ENCODE measurements at regions not wholly inside any gene's neighbourhood (a gene's known extent, or its start where the extent isn't known, plus 50 kb on each side); places are given as distances from the start of the nearest gene placed in this dataset.

DNA sequence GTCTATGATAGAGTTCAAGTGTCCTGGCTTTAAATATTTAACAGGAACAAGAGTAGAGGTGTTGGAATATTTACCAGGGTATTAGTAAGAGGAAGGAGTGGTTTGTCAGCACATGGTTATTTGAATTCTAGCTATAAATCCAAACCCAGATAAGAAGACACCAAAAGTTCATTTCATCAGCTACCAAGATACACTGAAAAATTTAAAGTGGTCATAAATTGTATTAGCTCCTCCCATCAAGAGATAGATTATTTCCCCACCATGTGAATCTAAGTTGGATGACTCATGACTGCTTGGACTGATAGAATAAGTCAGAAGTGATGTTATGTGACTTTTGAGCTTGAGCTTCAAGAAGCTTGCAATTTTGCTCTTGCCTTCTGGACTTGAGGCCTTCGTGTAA, 72.1 kb upstream of the GRAMD2B start:
- Histone ChIP-seq H3K9ac (ENCODE audit: insufficient read depth, low read depth, low read length) (no peak overlapping the region), H3K4me3 (replicated peaks in 1 of 3; ENCODE audit: insufficient read depth in 1 of 3, low read depth in 2 of 3, low read length in 3 of 3) (no peak overlapping the region), H3K79me2 (ENCODE audit: insufficient read depth, low read length) (no peaks in the 10 kb centered on the region), H3K36me3 (replicated peaks in 1 of 2; ENCODE audit: control insufficient read depth in 1 of 2, insufficient read depth in 2 of 2, low read length in 2 of 2) (no peaks in the 10 kb centered on the region), H2AFZ (ENCODE audit: low read length) (no peak overlapping the region), H3K27ac (ENCODE audit: extremely low read length, insufficient read depth, low read length) (no peak overlapping the region), H3K9me3 (ENCODE audit: low read length) (no peaks in the 10 kb centered on the region), H3K4me1 (ENCODE audit: insufficient read depth, low read length) (peaks cover 21% of the 10 kb centered on the region), H3K4me2 (ENCODE audit: low read depth, low read length) (no peak overlapping the region), H4K20me1 (ENCODE audit: insufficient read depth, low read length) (no peaks in the 10 kb centered on the region), H3K27me3 (ENCODE audit: control insufficient read depth in 1 of 2, insufficient read depth in 2 of 2, low read length in 2 of 2) (no peaks in the 10 kb centered on the region; a peak in 1 of 5 replicates)
- TF ChIP-seq MZF1 (CRISPR knock-in tag; IDR thresholded peaks at IDR 0.05; ENCODE audit: borderline replicate concordance), result no peak
- TF ChIP-seq, protein P1, sequence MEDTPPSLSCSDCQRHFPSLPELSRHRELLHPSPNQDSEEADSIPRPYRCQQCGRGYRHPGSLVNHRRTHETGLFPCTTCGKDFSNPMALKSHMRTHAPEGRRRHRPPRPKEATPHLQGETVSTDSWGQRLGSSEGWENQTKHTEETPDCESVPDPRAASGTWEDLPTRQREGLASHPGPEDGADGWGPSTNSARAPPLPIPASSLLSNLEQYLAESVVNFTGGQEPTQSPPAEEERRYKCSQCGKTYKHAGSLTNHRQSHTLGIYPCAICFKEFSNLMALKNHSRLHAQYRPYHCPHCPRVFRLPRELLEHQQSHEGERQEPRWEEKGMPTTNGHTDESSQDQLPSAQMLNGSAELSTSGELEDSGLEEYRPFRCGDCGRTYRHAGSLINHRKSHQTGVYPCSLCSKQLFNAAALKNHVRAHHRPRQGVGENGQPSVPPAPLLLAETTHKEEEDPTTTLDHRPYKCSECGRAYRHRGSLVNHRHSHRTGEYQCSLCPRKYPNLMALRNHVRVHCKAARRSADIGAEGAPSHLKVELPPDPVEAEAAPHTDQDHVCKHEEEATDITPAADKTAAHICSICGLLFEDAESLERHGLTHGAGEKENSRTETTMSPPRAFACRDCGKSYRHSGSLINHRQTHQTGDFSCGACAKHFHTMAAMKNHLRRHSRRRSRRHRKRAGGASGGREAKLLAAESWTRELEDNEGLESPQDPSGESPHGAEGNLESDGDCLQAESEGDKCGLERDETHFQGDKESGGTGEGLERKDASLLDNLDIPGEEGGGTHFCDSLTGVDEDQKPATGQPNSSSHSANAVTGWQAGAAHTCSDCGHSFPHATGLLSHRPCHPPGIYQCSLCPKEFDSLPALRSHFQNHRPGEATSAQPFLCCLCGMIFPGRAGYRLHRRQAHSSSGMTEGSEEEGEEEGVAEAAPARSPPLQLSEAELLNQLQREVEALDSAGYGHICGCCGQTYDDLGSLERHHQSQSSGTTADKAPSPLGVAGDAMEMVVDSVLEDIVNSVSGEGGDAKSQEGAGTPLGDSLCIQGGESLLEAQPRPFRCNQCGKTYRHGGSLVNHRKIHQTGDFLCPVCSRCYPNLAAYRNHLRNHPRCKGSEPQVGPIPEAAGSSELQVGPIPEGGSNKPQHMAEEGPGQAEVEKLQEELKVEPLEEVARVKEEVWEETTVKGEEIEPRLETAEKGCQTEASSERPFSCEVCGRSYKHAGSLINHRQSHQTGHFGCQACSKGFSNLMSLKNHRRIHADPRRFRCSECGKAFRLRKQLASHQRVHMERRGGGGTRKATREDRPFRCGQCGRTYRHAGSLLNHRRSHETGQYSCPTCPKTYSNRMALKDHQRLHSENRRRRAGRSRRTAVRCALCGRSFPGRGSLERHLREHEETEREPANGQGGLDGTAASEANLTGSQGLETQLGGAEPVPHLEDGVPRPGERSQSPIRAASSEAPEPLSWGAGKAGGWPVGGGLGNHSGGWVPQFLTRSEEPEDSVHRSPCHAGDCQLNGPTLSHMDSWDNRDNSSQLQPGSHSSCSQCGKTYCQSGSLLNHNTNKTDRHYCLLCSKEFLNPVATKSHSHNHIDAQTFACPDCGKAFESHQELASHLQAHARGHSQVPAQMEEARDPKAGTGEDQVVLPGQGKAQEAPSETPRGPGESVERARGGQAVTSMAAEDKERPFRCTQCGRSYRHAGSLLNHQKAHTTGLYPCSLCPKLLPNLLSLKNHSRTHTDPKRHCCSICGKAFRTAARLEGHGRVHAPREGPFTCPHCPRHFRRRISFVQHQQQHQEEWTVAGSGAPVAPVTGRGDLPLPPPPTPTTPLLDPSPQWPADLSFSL (CRISPR knock-in tag; IDR thresholded peaks at IDR 0.05), result no peak
- no peak for TF ChIP-seq NFRKB (IDR thresholded peaks at IDR 0.05)
- TF ChIP-seq NFIB (CRISPR knock-in tag; IDR thresholded peaks at IDR 0.05; ENCODE audit: borderline replicate concordance), result no peak
- no peak for TF ChIP-seq EP300 (IDR thresholded peaks at IDR 0.05; ENCODE audit: low read depth in 2 of 2, low read length in 2 of 2)
- no peak for TF ChIP-seq EP300 (CRISPR knock-in tag; IDR thresholded peaks at IDR 0.05; ENCODE audit: borderline replicate concordance)
- TF ChIP-seq, protein P2, sequence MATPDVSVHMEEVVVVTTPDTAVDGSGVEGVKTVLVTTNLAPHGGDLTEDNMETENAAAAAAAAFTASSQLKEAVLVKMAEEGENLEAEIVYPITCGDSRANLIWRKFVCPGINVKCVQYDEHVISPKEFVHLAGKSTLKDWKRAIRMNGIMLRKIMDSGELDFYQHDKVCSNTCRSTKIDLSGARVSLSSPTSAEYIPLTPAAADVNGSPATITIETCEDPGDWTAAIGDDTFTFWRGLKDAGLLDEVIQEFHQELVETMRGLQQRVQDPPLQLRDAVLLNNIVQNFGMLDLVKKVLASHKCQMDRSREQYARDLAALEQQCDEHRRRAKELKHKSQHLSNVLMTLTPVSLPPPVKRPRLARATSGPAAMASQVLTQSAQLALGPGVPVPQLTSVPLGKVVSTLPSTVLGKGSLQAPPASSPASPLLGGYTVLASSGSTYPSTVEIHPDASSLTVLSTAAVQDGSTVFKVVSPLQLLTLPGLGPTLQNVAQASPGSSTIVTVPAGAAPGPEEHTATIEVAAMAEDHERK (CRISPR knock-in tag; IDR thresholded peaks at IDR 0.05; ENCODE audit: low read depth), result no peak
- no peak for TF ChIP-seq ZBTB46 (CRISPR knock-in tag; IDR thresholded peaks at IDR 0.05; ENCODE audit: borderline replicate concordance)
- no peak for TF ChIP-seq CCAR2 (optimal IDR thresholded peaks at IDR 0.05; ENCODE audit: low read depth, low read length)
- TF ChIP-seq ZFP41 (CRISPR knock-in tag; IDR thresholded peaks at IDR 0.05; ENCODE audit: borderline replicate concordance), result no peak
- TF ChIP-seq PLSCR1 (CRISPR knock-in tag; IDR thresholded peaks at IDR 0.05; ENCODE audit: borderline replicate concordance), result no peak
- BruUV-seq (replicated peaks), result no TSS peak
- DNase-seq (ENCODE audit: low spot score) (no peak), FAIRE-seq (no peak), ATAC-seq (no peak)
- in situ Hi-C loops (cut with HindIII; ENCODE audit: extremely low pct_ligation_motif_present, low pct_unique_long_range_greater_than_20kb), result loop anchor here (5.0 kb wide), 2 partner anchors 141 to 186 kb away; no protein-coding TSS in a partner anchor
- ChIA-PET CTCF (ENCODE audit: low intra/inter-chr PET ratio, low total read pairs) (interaction anchor here (1.3 kb wide), 1 partner anchor 11 kb away, joined by 3 read pairs; no protein-coding TSS in a partner anchor), POLR2A (no interaction called here)
- WGBS (ENCODE audit: low lambda C conversion rate), result 0% methylated on average over 1 of the region's 1 CpG
- intact Hi-C loops (cut with micrococcal nuclease; ENCODE audit: unreplicated experiment), result no loop called here

Measured in HepG2 (cell line).